Loucy (cell line): ENCODE measurements at regions not wholly inside any gene's neighbourhood (a gene's known extent, or its start where the extent isn't known, plus 50 kb on each side); places are given as distances from the start of the nearest gene placed in this dataset.

Experiments used
- H2AFZ ChIP-seq: fragments of 200-600 bp; sonication (generic); 2 replicates; pipeline ENCODE4 v1.6.0; 2016; ENCODE audit warnings: antibody characterized with exemption, mild to moderate bottlenecking, low read length, moderate library complexity
- H3F3A ChIP-seq: fragments of 200-600 bp; 2 replicates; pipeline ENCODE4 v1.6.0; 2016; ENCODE audit warnings: antibody characterized with exemption, low read depth, mild to moderate bottlenecking
- H3K27me3 ChIP-seq: fragments of 200-600 bp; sonication (generic); 2 replicates; pipeline ENCODE4 v1.6.1; 2014; ENCODE audit warnings: low read length, mild to moderate bottlenecking; ENCODE audit not compliant: insufficient read depth, poor library complexity, severe bottlenecking
- H3K36me3 ChIP-seq: fragments of 200-600 bp; sonication (generic); 2 replicates; pipeline ENCODE4 v1.6.1; 2016; ENCODE audit warnings: low read length; ENCODE audit not compliant: insufficient read depth
- H3K4me1 ChIP-seq: fragments of 200-600 bp; sonication (generic); 2 replicates; pipeline ENCODE4 v1.5.1; 2014; ENCODE audit warnings: low read length, mild to moderate bottlenecking; ENCODE audit not compliant: insufficient read depth, poor library complexity, severe bottlenecking
- H3K4me2 ChIP-seq: fragments of 200-600 bp; sonication (generic); 2 replicates; pipeline ENCODE4 v1.6.0; 2014; ENCODE audit warnings: antibody characterized with exemption, low read length, low read depth, mild to moderate bottlenecking; ENCODE audit not compliant: poor library complexity, severe bottlenecking
- H3K4me3 ChIP-seq: fragments of 200-600 bp; sonication (generic); 2 replicates; pipeline ENCODE4 v1.5.1; 2014; ENCODE audit warnings: low read length, mild to moderate bottlenecking, mixed read lengths; ENCODE audit not compliant: poor library complexity, severe bottlenecking
- H3K79me2 ChIP-seq: fragments of 200-600 bp; sonication (generic); 2 replicates; pipeline ENCODE4 v1.6.1; 2014; ENCODE audit warnings: low read length; ENCODE audit not compliant: insufficient read depth
- H3K9ac ChIP-seq: fragments of 200-600 bp; sonication (generic); 2 replicates; pipeline ENCODE4 v1.6.0; 2014; ENCODE audit warnings: mild to moderate bottlenecking, low read depth, low read length, moderate library complexity; ENCODE audit not compliant: poor library complexity, severe bottlenecking
- H3K9me2 ChIP-seq: fragments of 200-600 bp; sonication (generic); replicated peaks from 2 replicates; pipeline ENCODE4 v1.6.1; 2016; ENCODE audit warnings: low read depth, low read length, mixed read lengths
- H3K9me3 ChIP-seq: fragments of 200-600 bp; sonication (generic); 2 replicates; pipeline ENCODE4 v1.6.1; 2014; ENCODE audit warnings: mild to moderate bottlenecking, antibody characterized with exemption, low read length, low read depth; ENCODE audit not compliant: insufficient read depth
- H4K20me1 ChIP-seq: fragments of 200-600 bp; sonication (generic); 2 replicates; pipeline ENCODE4 v1.6.0; 2014; ENCODE audit warnings: antibody characterized with exemption, low read length, mild to moderate bottlenecking; ENCODE audit not compliant: insufficient read depth, poor library complexity, severe bottlenecking
- CTCF ChIP-seq: fragments of 200-600 bp; sonication (generic); conservative IDR thresholded peaks from 2 replicates; pipeline ENCODE4 v1.5.1; 2014; ENCODE audit warnings: mild to moderate bottlenecking, antibody characterized with exemption, low read length
- EZH2phosphoT487 ChIP-seq: fragments of 200-600 bp; IDR thresholded peaks from 2 replicates; pipeline ENCODE4 v1.6.1; 2018; ENCODE audit warnings: antibody characterized with exemption, mild to moderate bottlenecking, moderate library complexity, borderline replicate concordance

DNA sequence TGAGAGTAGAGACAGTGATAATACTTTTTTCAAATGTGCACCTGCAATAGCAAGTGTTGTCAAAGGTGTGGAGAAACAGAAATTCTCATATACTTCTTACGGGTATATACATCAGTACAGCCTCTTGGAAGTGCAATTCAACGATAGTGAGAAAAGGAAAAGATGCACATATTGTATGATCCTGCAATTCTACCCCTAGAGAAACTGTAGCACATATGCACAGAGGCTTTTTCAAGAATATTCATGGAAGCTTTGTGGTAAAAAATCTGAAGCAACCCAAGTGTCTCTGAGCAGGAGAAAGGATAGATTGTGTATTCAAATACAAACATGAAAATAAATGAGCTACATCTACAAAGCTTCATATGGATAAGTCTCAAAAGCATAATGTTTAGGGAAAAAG lies 94.7 kb upstream of the PREP start:
- Histone ChIP-seq H3K4me1 (no peaks in the 10 kb centered on the region), H3K9ac (no peak overlapping the region), H3F3A (no peaks in the 10 kb centered on the region), H3K36me3 (no peaks in the 10 kb centered on the region), H3K27me3 (no peaks in the 10 kb centered on the region), H3K79me2 (no peaks in the 10 kb centered on the region), H3K4me2 (no peak overlapping the region), H4K20me1 (no peaks in the 10 kb centered on the region), H2AFZ (no peak overlapping the region), H3K4me3 (no peak overlapping the region), H3K9me3 (no peaks in the 10 kb centered on the region), H3K9me2 (no peaks in the 10 kb centered on the region)
- TF ChIP-seq EZH2phosphoT487 (no peak), CTCF (no peak)

- no peaks in the 10 kb centered on the region for H4K20me1 ChIP-seq
- H3K27me3 ChIP-seq = no peaks in the 10 kb centered on the region
- no peaks in the 10 kb centered on the region for H3K4me1 ChIP-seq
- H3K79me2 ChIP-seq = no peaks in the 10 kb centered on the region
- no peak overlapping the region for H3K9ac ChIP-seq
- no peaks in the 10 kb centered on the region for H3K9me2 ChIP-seq
- no peak overlapping the region for H3K4me3 ChIP-seq
- TF ChIP-seq EZH2phosphoT487 = no peak
- TF ChIP-seq CTCF = no peak
- no peaks in the 10 kb centered on the region for H3K9me3 ChIP-seq
- H3F3A ChIP-seq = no peaks in the 10 kb centered on the region
- no peak overlapping the region for H3K4me2 ChIP-seq
- no peaks in the 10 kb centered on the region for H3K36me3 ChIP-seq
- H2AFZ ChIP-seq = no peak overlapping the region
Measured at GRCh38 chr6:105495515-105495914, 92.6 kb upstream of the PREP start.

GRCh38 chr6:105494688-105495087 lies 91.8 kb upstream of the PREP start:
- Histone ChIP-seq H3K9me2 (no peaks in the 10 kb centered on the region), H3K4me1 (no peaks in the 10 kb centered on the region), H3K36me3 (no peaks in the 10 kb centered on the region), H3K27me3 (no peaks in the 10 kb centered on the region), H3K9ac (no peak overlapping the region), H3K79me2 (no peaks in the 10 kb centered on the region), H3K4me2 (no peak overlapping the region), H3K9me3 (no peaks in the 10 kb centered on the region), H4K20me1 (no peaks in the 10 kb centered on the region), H3F3A (no peaks in the 10 kb centered on the region), H3K4me3 (no peak overlapping the region), H2AFZ (no peak overlapping the region)
- TF ChIP-seq EZH2phosphoT487 (no peak), CTCF (no peak)
